KMS-11 (cell line): ENCODE measurements at regions not wholly inside any gene's neighbourhood (a gene's known extent, or its start where the extent isn't known, plus 50 kb on each side); places are given as distances from the start of the nearest gene placed in this dataset.

Source experiments
- H2AFZ ChIP-seq: fragments of 200-600 bp; sonication (generic); 2 replicates; pipeline ENCODE4 v1.6.1; 2016; ENCODE audit warnings: antibody characterized with exemption, mixed run types, low read depth
- H3K27ac ChIP-seq: fragments of 200-600 bp; sonication (generic); 2 replicates; pipeline ENCODE4 v1.6.1; 2016; ENCODE audit warnings: mild to moderate bottlenecking, mixed run types
- H3K27me3 ChIP-seq: fragments of 200-600 bp; sonication (generic); 2 replicates; pipeline ENCODE4 v1.6.1; 2017; ENCODE audit warnings: mild to moderate bottlenecking, low read depth, mixed run types, moderate library complexity; ENCODE audit not compliant: insufficient read depth
- H3K36me3 ChIP-seq: fragments of 200-600 bp; sonication (generic); 2 replicates; pipeline ENCODE4 v1.6.1; 2017; ENCODE audit warnings: mild to moderate bottlenecking, mixed run types; ENCODE audit not compliant: insufficient read depth
- H3K4me1 ChIP-seq: fragments of 200-600 bp; sonication (generic); 2 replicates; pipeline ENCODE4 v1.6.1; 2016; ENCODE audit warnings: mild to moderate bottlenecking, low read depth, mixed run types; ENCODE audit not compliant: poor library complexity, severe bottlenecking
- H3K4me2 ChIP-seq: fragments of 200-600 bp; sonication (generic); 2 replicates; pipeline ENCODE4 v1.7.0; 2016; ENCODE audit warnings: mild to moderate bottlenecking, mixed run types
- H3K4me3 ChIP-seq: fragments of 200-600 bp; sonication (generic); IDR thresholded peaks from 2 replicates; pipeline ENCODE4 v1.6.1; 2017; ENCODE audit warnings: low read depth, low read length, mixed read lengths; ENCODE audit not compliant: insufficient read depth
- H3K79me2 ChIP-seq: fragments of 200-600 bp; sonication (generic); 2 replicates; pipeline ENCODE4 v1.6.1; 2016; ENCODE audit warnings: low read depth, mixed run types; ENCODE audit not compliant: insufficient read depth
- H3K9ac ChIP-seq: fragments of 200-600 bp; sonication (generic); 2 replicates; pipeline ENCODE4 v1.6.1; 2016; ENCODE audit warnings: mild to moderate bottlenecking, mixed run types
- H4K20me1 ChIP-seq: fragments of 200-600 bp; sonication (generic); 2 replicates; pipeline ENCODE4 v1.6.1; 2016; ENCODE audit warnings: mild to moderate bottlenecking, mixed run types; ENCODE audit not compliant: insufficient read depth
- TF ChIP-seq, protein P1 (sequence below): fragments of 200-600 bp; sonication (generic); conservative IDR thresholded peaks from 2 replicates; pipeline ENCODE4 v1.6.1; 2017; ENCODE audit warnings: low read depth, mild to moderate bottlenecking, antibody characterized with exemption, low read length, moderate library complexity, mixed read lengths

DNA sequence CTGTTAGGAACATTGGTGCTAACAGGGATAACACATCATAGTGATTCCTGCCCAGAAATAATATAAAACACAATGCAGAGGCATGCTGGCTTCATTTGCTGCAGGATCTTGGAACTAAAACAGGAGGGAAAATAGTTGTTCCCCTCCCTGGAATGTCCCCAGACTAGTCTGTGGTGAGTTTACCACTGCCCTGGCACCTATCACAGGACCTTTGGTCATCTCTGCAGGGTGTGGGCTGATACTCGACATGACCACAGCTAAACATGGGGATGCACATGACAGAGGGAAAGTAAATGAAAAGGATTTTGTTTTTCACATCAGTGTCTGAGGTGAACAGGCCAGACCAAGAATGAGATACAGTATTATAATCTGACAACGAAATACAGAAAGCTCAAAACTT, 160.2 kb upstream of the DKK2 start:
- Histone ChIP-seq H3K27me3 (no peaks in the 10 kb centered on the region), H3K9ac (no peak overlapping the region), H3K36me3 (no peaks in the 10 kb centered on the region), H3K4me3 (no peak overlapping the region), H3K79me2 (no peaks in the 10 kb centered on the region), H3K4me1 (no peaks in the 10 kb centered on the region), H3K4me2 (no peak overlapping the region), H3K27ac (no peak overlapping the region), H4K20me1 (no peaks in the 10 kb centered on the region), H2AFZ (no peak overlapping the region)
- TF ChIP-seq, protein P1, sequence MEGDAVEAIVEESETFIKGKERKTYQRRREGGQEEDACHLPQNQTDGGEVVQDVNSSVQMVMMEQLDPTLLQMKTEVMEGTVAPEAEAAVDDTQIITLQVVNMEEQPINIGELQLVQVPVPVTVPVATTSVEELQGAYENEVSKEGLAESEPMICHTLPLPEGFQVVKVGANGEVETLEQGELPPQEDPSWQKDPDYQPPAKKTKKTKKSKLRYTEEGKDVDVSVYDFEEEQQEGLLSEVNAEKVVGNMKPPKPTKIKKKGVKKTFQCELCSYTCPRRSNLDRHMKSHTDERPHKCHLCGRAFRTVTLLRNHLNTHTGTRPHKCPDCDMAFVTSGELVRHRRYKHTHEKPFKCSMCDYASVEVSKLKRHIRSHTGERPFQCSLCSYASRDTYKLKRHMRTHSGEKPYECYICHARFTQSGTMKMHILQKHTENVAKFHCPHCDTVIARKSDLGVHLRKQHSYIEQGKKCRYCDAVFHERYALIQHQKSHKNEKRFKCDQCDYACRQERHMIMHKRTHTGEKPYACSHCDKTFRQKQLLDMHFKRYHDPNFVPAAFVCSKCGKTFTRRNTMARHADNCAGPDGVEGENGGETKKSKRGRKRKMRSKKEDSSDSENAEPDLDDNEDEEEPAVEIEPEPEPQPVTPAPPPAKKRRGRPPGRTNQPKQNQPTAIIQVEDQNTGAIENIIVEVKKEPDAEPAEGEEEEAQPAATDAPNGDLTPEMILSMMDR, result no peak

DNA sequence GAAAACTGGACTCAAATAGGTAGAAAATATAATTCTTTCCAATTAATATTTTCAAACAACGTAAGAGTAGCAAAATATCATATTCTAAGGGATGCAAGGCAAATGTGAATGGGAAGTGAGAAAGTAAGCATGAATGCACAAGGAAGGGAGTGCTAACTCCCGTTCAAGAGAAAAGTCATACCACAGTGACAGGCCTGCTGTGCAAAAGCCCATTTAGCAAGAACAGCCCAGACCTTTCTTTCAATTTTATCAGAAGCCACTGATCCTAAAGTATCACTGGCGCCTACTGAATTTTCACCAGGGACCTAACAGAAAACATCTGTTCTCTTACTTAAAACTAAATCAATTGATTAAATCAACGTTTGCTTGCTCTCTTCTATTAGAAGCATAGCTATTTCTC, 157.9 kb upstream of the DKK2 start:
- Histone ChIP-seq H2AFZ (no peak overlapping the region), H3K36me3 (no peaks in the 10 kb centered on the region), H3K27ac (no peak overlapping the region)

DNA sequence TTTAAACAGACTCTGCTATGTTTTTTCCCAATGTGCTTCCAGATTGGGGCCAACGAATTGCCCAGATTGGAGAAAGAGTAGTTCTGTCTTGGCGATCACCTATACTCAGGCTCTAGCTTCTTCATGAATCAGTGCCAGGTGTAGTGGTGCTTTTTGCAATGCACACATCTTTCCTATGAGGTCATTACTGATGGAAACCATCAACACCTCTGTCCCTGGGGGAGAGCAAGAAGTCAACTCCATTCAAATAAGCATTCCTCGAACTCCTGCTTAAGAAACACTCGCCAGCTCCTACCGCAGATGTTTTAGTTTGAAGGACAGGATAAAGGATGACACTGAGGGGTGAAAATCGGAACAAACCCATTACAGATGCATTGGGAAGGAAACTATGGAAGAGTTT, 156.5 kb upstream of the DKK2 start:
- Histone ChIP-seq H3K4me3 (no peak overlapping the region), H3K36me3 (no peaks in the 10 kb centered on the region), H4K20me1 (no peaks in the 10 kb centered on the region), H3K4me2 (no peak overlapping the region), H2AFZ (no peak overlapping the region), H3K9ac (no peak overlapping the region), H3K79me2 (no peaks in the 10 kb centered on the region), H3K27me3 (no peaks in the 10 kb centered on the region), H3K27ac (no peak overlapping the region), H3K4me1 (no peaks in the 10 kb centered on the region)
- TF ChIP-seq, protein P1, result no peak

More for the DNA sequence above, 157.9 kb upstream of the DKK2 start:
- no peaks in the 10 kb centered on the region for H3K4me1 ChIP-seq
- H3K27me3 ChIP-seq, result no peaks in the 10 kb centered on the region
- no peaks in the 10 kb centered on the region for H3K79me2 ChIP-seq
- TF ChIP-seq, protein P1, result no peak
- no peak overlapping the region for H3K9ac ChIP-seq
- no peaks in the 10 kb centered on the region for H4K20me1 ChIP-seq
- H3K4me2 ChIP-seq, result no peak overlapping the region
- no peak overlapping the region for H3K4me3 ChIP-seq

DNA sequence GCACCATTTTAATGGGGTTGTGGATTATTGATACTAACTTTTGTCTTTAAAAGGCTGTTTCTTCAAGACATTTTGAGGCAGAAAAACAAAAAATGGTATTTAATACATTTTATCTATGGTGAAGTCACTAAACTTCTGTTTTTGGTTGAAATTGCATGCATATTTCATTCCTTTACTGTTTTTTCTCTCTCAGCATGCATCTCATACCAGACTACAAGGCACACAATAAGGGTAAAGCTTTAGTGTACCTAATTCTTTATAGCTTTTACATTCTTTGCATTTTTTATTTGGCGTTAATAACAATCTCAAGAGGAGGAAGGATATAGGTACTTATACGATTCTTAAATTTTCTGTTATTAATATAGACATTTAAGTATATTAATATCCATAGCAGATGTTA, 151.0 kb upstream of the DKK2 start:
- no peak overlapping the region for H3K4me2 ChIP-seq
- no peaks in the 10 kb centered on the region for H3K36me3 ChIP-seq
- H3K4me3 ChIP-seq, result no peak overlapping the region
- no peaks in the 10 kb centered on the region for H3K27me3 ChIP-seq
- H3K9ac ChIP-seq, result no peak overlapping the region
- H3K79me2 ChIP-seq, result no peaks in the 10 kb centered on the region
- TF ChIP-seq, protein P1, result no peak
- H3K27ac ChIP-seq, result no peak overlapping the region
- H3K4me1 ChIP-seq, result no peaks in the 10 kb centered on the region
- no peaks in the 10 kb centered on the region for H4K20me1 ChIP-seq
- no peak overlapping the region for H2AFZ ChIP-seq
